Neural crest cell (in vitro differentiated cells): ENCODE measurements at regions not wholly inside any gene's neighbourhood (a gene's known extent, or its start where the extent isn't known, plus 50 kb on each side); places are given as distances from the start of the nearest gene placed in this dataset.
A peak's percentile ranks its signal among the peaks of the same experiment; 100 is the strongest.

Experiments
- DNase-seq: peaks from one replicate; pipeline ENCODE4 v3.0.0; 2021; ENCODE audit warnings: low read depth, mixed read lengths, low spot score
- H3K27ac Mint-ChIP-seq: one replicate; pipeline ENCODE4 v1.8.0; 2021; ENCODE audit warnings: mild to moderate bottlenecking, mixed read lengths; ENCODE audit not compliant: unreplicated experiment
- H3K27me3 Mint-ChIP-seq: 2 replicates; pipeline ENCODE4 v1.8.0; 2021; ENCODE audit warnings: low read depth, mild to moderate bottlenecking, mixed read lengths
- H3K36me3 Mint-ChIP-seq: 2 replicates; pipeline ENCODE4 v1.8.0; 2021; ENCODE audit warnings: low read depth, mild to moderate bottlenecking, mixed read lengths
- H3K4me1 Mint-ChIP-seq: 2 replicates; pipeline ENCODE4 v1.8.0; 2021; ENCODE audit warnings: mixed read lengths
- H3K4me3 Mint-ChIP-seq: one replicate; pipeline ENCODE4 v1.8.0; 2021; ENCODE audit warnings: mild to moderate bottlenecking, mixed read lengths
- H3K9me3 Mint-ChIP-seq: 2 replicates; pipeline ENCODE4 v1.8.0; 2021; ENCODE audit warnings: mixed read lengths
- CTCF ChIP-seq: fragments of 200-600 bp; sonication (generic); conservative IDR thresholded peaks from 2 replicates; pipeline ENCODE4 v1.5.0; 2021; ENCODE audit warnings: antibody characterized with exemption, mild to moderate bottlenecking

GRCh38 chr2:10187661-10188060, 65.1 kb downstream of the RRM2 start:
- TF ChIP-seq CTCF = no peak
- Mint-ChIP-seq H3K4me3 (no peak overlapping the region), H3K36me3 (peaks cover 7% of the 10 kb centered on the region), H3K27ac (no peak overlapping the region), H3K27me3 (no peaks in the 10 kb centered on the region), H3K4me1 (peaks cover 9% of the 10 kb centered on the region), H3K9me3 (peaks cover 4% of the 10 kb centered on the region)
- no peak for DNase-seq

GRCh38 chr2:10188211-10188610, 65.7 kb downstream of the RRM2 start:
- no peak for DNase-seq
- Mint-ChIP-seq H3K27ac (no peak overlapping the region), H3K9me3 (peaks cover 4% of the 10 kb centered on the region), H3K36me3 (peaks cover 7% of the 10 kb centered on the region), H3K4me1 (peaks cover 9% of the 10 kb centered on the region), H3K27me3 (no peaks in the 10 kb centered on the region), H3K4me3 (no peak overlapping the region)
- TF ChIP-seq CTCF = peak; percentile 52

GRCh38 chr2:10188729-10189305, 66.3 kb downstream of the RRM2 start:
- H3K36me3 Mint-ChIP-seq = peaks cover 7% of the 10 kb centered on the region
- no peak overlapping the region for H3K27ac Mint-ChIP-seq
- peaks cover 9% of the 10 kb centered on the region for H3K4me1 Mint-ChIP-seq
- H3K9me3 Mint-ChIP-seq = peaks cover 4% of the 10 kb centered on the region
- DNase-seq = no peak
- no peak for TF ChIP-seq CTCF
- no peaks in the 10 kb centered on the region for H3K27me3 Mint-ChIP-seq
- peak overlapping the region; percentile 47 for H3K4me3 Mint-ChIP-seq

GRCh38 chr2:10190255-10190654, 67.7 kb downstream of the RRM2 start:
- H3K4me3 Mint-ChIP-seq = no peak overlapping the region
- no peak for TF ChIP-seq CTCF
- H3K4me1 Mint-ChIP-seq = peaks cover 6% of the 10 kb centered on the region
- H3K9me3 Mint-ChIP-seq = peaks cover 4% of the 10 kb centered on the region
- no peak overlapping the region for H3K27ac Mint-ChIP-seq
- DNase-seq = no peak
- H3K27me3 Mint-ChIP-seq = no peaks in the 10 kb centered on the region
- peaks cover 7% of the 10 kb centered on the region for H3K36me3 Mint-ChIP-seq

GRCh38 chr2:10190737-10191532, 68.4 kb downstream of the RRM2 start:
- no peak for TF ChIP-seq CTCF
- H3K4me1 Mint-ChIP-seq = peaks cover 2% of the 10 kb centered on the region
- no peak overlapping the region for H3K27ac Mint-ChIP-seq
- no peaks in the 10 kb centered on the region for H3K27me3 Mint-ChIP-seq
- H3K36me3 Mint-ChIP-seq = peaks cover 7% of the 10 kb centered on the region
- no peak overlapping the region for H3K4me3 Mint-ChIP-seq
- no peak for DNase-seq
- peaks cover 4% of the 10 kb centered on the region for H3K9me3 Mint-ChIP-seq
